Fibroblast of gingiva (primary cell): ENCODE measurements at regions not wholly inside any gene's neighbourhood (a gene's known extent, or its start where the extent isn't known, plus 50 kb on each side); places are given as distances from the start of the nearest gene placed in this dataset.

Source experiments
- DNase-seq: peaks from one replicate; pipeline ENCODE4 v3.0.0-alpha.2; 2011; ENCODE audit warnings: low read depth

GRCh38 chr3:178300441-178300959 is 235.7 kb upstream of the KCNMB2 start:
- no peak for DNase-seq

DNA sequence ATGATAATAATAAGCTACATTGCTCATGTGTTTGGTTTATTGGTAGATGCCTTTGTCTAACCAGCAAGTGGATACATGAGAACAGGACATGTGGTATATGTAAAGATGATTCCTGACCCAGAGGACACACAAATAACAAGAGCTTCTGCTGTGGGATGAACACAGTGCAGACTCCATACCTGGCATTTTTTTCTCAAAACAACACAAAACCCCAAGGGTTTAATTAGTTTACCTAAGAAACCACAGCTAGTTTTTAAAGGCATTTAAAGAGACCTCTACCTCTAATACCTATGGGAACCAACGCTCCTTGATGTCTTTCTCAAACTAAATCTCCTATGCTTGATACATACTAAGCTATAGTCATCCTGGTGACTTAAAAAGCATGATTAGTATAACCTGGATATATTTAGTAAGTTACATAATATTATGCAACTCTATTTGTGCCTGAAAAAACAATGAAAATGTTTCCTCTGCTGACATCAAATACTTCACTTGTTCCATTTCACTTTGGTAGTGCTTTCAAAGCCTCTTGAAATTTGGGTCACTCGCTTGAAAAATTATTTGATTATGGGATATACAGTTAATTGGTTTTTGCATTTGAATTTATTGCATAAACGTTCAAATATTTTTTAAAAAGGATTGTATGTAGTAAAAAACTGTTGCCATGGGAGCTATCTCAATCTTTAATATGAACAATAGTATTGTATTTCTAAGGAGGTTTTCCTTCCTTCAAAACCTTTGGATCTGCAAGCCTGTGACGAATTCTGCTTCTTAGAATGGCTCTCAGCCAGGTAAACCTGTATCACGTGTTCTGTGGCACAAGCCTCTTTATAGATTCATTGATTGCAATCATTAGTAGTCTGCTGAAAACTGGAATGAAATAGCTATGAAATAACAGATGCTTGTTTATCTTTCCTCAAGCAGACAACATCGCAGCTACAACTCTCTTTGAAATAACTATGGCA is 233.0 kb upstream of the KCNMB2 start:
- no peak for DNase-seq

- DNase-seq: peak; percentile 75
Measured at GRCh38 chr3:178304758-178305467, 231.3 kb upstream of the KCNMB2 start.

DNA sequence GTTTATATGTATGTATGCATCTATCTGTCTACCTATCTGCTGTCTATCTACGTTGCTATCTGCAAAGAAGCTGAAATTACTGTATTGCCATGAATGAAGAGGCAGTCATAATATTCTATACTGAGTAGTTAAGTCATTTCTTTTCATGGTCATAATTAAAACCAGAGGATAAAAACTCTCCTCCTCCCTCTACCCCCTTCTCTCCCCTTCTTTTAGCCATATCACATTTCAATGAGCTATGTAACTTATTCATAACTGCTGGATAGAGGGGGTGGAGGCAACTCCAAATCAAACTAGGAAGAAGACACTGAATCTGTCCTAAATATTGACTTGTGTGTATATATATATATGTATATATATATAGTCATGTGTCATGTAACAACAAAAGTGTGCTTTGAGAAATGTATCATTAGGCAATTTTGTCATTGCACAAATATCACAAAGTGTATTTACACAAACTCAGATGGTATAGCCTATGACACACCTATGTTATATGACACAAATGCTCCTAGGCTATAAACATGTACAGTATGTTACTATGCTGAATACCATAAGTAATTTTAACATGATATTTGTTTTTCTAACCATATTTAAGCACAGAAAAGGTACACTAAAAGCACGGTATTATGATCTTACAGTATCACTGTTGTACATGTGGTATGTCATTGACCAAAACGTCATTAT is 229.7 kb upstream of the KCNMB2 start:
- peak; percentile 50 for DNase-seq

DNA sequence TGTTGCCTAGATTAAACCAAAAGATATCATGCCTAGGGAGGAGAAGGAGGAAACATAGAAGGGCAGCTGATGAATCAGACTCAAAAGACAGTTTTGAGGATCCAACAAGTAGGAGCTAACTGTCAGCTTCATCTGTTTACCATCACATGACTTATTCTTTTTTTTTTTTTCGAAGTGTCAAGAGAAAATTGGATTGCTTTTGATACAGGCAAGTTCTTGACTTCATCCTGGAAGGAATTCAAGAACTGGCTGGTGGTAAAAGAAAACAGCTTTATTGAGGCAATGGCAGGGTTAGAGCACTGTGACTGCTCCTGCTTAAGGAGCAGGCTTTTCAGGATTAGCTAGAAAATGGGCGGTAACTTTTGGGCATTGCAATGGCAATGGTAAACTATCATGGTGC is 227.5 kb upstream of the KCNMB2 start:
- DNase-seq: no peak

- DNase-seq: no peak
Measured at GRCh38 chr3:178310949-178311348, 225.3 kb upstream of the KCNMB2 start.

DNA sequence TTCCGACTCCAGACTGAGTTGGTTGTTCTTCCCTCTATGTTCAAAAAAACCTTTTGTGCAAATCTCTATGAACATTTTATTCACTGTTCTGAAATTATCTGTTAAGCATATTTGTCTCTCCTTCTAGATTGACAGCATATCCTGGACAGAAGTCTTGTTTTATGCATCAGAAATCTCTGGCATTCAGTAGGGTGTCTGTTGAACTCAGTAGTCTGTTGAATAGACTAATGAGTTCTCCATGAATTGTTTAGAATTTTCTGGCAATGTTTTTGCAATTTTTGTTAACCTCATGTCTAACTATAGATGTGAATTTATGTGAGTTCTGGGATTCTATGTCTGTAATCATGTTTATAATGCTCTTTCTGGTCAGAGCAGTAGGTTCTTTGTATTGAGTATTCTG is 222.5 kb upstream of the KCNMB2 start:
- DNase-seq: no peak

DNA sequence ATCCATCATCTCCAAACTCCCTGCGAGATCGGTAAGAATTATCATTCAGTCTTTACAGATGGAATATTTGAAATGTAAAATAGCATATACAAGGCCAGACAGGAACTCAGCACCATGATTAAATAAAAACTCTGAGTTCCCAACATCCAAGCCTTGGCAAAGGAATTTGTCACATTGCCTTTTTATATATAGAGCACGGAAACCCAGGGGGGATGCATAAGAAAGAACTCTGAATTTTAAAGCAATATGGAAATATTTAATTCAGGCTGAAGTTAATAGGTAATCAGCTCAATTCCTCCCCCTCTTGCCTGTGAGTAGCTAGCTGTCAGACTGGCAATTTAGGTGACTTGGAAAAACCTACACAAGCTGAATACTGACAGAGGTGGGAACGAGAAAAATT is 217.9 kb upstream of the KCNMB2 start:
- no peak for DNase-seq

- no peak for DNase-seq
Measured at GRCh38 chr3:178318941-178319816, 217.1 kb upstream of the KCNMB2 start.

GRCh38 chr3:178320456-178321351 is 215.5 kb upstream of the KCNMB2 start:
- DNase-seq: peak; percentile 43

DNA sequence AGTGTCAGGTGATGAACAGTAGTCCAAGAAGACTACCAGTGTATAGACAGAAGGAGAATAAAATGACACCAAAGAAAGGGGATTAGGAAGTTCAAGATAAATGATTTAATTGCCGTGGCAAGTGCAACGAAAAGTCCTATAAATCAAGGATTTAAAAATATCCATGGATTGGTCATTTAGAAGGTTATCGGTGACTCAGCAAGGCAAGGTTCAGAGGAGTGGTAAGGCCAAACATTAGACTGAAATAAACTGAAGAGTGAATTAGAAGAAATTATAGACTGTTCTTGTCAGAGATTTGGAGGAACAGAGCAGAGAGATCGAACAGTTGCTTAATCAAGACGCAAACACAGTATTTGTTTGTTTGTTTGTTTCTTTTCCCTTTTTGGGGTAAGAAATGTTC is 211.9 kb upstream of the KCNMB2 start:
- DNase-seq: no peak

DNA sequence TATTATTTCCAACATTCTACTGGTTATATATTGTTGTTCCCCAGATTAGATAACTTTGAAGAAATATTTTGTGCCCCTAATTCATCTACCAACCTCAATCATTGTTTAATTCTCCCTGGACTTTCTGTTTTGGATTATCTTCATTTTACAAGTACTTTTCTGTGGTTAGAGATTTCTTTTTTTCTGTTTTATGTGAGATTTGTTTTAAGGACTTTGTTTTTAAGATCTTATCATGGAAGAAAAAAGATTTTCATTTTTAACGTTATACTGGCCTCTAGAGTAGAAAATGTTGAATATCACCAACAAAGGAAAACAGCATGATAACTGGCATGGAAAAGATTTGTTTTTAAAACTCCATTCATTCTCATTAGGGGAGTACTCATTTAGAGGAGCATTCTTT is 210.9 kb upstream of the KCNMB2 start:
- DNase-seq: peak; percentile 56

DNA sequence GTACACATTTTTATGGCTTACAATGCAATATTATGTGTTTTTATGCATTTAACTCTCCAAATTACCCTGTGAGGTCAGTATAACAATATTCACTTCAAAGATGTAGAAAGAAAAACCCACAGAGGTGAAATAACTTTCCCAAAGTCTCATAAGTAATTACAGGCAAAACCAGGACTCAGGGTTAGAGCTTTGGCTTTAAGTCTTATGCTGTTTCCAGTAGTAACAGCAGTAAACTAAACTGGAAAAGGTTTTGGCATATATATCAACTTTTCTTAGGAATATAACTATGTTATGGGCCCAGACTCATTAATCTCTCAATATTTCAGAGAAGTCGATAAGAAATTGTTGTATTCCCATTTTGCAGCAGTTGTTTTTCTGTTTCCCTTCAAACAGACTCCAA is 206.3 kb upstream of the KCNMB2 start:
- no peak for DNase-seq

GRCh38 chr3:178334239-178334638 is 202.0 kb upstream of the KCNMB2 start:
- DNase-seq: no peak

DNA sequence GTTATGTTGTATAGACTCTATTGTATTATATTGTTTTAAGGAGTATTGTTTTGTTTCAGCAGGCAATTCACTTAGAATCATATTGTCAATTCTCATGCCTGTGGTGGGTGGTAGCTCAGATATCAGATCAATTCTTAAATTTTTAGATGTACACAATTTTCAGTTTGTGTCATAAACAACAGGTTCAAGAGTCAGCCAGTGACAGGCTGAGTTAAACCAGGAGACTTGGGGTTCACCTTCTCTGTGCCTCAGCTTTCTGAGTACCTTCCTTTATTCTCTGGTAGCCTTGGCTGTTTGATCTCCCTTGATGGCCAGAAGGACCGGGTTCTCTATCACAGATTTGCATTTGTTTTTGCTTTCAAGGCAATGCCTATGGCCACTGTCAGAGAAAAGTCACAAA is 199.9 kb upstream of the KCNMB2 start:
- DNase-seq: no peak

DNA sequence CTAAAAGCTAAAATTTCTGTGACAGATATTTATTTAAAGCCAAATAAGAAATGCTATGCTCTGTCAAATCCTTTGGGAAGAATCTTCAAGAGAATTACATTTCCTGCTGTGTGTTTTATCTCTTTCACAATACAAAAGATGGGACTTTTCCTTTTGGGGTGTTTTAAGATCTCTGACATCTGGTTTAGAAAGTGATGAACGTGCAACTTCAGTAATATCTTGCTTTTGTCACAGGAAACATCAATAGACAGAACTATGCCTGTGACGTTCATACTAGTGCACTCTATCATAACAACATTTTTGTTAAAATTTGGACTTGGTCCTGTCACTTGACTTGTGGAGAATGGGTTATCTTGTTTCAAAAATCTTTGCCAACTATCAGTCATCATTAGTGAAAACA is 195.7 kb upstream of the KCNMB2 start:
- DNase-seq: no peak

DNA sequence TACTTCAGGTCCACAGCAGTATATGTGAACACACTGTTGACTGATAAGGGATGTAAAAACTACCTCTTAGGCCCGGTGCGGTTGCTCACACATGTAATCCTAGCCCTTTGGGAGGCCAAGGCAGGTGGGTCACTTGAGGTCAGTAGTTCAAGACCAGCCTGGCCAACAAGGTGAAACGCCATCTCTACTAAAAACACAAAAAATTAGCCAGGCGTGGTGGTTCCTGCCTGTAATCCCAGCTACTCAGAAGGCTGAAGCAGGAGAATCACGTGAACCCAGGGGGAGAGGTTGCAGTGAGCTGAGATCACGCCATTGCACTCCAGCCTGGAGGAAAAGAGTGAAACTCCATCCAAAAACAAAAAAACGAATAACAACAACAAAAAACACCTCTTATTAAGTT is 194.6 kb upstream of the KCNMB2 start:
- no peak for DNase-seq

- DNase-seq: peak; percentile 6
Measured at GRCh38 chr3:178342111-178342510, 194.1 kb upstream of the KCNMB2 start.

GRCh38 chr3:178343433-178344038 is 192.7 kb upstream of the KCNMB2 start:
- DNase-seq: no peak

- DNase-seq: no peak
Measured at GRCh38 chr3:178345944-178346343, 190.3 kb upstream of the KCNMB2 start.
